Mesenteric fat pad (tissue), 1 donor: ENCODE measurements at regions not wholly inside any gene's neighbourhood (a gene's known extent, or its start where the extent isn't known, plus 50 kb on each side); places are given as distances from the start of the nearest gene placed in this dataset.
"Not testable (repeated sequence)": the region's sequence is repeated elsewhere in the genome, so short reads cannot be mapped to it uniquely, and the experiment has no call there.

Source experiments
- DNase-seq: peaks from one replicate; pipeline ENCODE4 v3.0.0-alpha.2; 2020; ENCODE audit warnings: low spot score
- donor health status: DM: yes; HTN: yes; CAD: no.

DNA sequence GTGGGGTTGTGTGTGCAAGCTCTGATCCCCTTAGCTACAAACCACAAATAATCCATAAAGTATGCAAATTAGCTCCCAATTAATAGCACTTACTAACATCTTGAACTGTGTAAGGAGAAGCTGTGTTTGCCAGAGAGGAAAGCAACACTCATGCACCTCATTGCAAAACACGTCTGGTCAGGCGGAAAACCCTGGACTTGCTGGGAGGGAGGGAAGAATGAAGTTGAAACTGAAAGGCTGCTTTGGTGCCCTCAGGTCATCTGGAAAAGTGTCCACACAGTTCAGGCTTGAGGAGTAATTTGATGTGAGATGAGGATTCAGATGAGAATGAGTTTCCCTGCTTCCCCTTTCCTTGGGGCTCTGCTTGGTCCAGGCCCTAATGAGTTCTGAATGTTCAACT, 185.5 kb upstream of the ANKRD28 start:
- DNase-seq, result no peak

DNA sequence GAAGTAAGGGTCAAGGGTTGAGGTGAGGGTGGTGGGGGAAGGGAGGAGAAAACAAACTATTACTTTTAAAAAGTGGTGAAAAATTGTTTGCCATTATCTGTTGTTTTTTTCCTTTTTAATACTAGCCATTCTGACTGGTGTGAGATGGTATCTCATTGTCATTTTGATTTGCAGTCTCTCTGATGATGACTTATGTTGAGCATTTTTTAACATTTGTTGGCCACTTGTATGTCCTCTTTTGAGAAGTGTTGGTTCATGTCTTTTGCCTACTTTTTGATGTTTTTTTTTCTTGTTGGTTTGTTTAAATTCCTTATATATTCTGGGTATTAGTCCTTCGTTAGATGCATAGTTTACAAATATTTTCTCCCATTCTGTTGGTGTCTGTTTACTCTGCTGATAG, 185.9 kb upstream of the ANKRD28 start:
- DNase-seq, result no peak

DNA sequence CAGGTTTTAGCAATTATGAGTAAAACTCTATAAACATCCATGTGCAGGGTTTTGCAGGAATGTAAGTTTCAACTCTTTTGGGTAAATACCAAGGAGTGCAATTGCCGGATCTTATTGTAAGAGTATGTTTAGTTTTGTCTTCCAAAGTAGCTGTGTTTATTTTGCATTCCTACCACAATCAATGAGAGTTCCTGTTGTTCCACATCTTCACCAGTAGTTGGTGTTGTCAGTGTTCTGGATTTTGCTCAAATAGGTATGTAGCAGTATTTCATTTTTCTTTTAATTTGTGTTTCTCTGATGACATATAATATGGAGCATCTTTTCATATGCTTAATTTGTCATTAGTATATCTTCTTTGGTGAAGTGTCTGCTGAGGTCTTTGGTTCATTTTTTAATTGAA, 185.1 kb upstream of the GALNT15 start:
- no peak for DNase-seq

DNA sequence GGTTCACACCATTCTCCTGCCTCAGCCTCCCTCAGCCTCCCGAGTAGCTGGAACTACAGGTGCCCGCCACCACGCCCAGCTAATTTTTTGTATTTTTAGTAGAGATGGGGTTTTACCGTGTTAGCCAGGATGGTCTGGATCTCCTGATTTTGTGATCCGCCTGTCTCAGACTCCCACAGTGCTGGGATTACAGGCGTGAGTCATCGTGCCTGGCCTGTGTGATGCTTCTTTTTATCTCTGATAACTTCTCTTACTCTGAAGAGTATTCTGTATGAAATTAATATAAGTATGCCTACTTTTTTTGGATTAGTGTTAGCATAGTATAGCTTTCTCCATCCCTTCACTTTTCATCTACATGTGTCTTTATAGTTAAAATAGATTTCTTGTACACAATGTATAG, 180.8 kb upstream of the GALNT15 start:
- DNase-seq, result not testable (repeated sequence)

DNA sequence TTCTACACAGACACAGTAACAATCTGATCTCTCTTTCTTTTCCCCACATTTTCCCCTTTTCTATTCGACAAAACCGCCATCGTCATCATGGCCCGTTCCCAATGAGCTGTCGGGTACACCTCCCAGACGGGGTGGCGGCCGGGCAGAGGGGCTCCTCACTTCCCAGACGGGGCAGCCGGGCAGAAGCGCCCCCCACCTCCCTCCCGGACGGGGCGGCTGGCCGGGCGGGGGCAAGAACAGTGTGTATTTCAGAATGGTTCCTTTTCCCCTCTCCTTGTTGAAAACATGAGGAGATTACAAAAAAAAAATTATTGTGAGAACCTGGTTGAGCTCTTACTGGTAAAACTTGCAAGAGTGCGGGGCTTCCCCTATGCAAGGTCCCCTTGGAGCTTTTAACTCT, 178.0 kb upstream of the GALNT15 start:
- DNase-seq, result not testable (repeated sequence)

DNA sequence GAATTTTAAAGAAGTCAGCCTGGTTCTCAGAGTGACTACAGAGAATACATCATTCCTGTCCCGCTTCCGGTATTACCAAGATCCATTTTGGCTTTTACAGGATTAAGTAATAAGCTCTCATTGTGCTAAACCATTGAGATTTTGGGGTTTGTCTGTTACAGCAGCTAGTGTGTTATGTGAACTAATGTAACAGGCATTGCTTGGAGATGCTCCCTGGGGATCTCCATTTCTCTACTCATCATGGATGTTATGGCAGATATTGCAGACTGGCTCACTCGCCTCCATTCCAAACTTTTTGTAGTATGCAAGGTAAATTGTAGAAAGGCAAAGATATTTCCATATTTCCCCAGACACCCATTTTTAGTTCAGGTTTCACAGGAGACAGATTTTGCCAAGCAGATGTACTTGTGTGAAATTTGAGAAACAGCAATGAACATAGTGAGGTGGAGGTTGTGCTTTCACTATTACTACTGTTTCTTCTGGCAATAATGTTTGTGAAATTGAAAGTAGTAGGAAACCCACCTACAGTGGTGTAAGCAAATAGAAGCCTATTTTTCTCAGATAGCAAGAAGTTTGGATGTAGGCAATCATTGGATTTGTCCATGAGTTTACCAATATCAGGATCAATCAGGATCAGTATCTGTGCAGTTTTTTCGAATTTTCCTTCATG, 177.1 kb upstream of the GALNT15 start:
- no peak for DNase-seq

DNA sequence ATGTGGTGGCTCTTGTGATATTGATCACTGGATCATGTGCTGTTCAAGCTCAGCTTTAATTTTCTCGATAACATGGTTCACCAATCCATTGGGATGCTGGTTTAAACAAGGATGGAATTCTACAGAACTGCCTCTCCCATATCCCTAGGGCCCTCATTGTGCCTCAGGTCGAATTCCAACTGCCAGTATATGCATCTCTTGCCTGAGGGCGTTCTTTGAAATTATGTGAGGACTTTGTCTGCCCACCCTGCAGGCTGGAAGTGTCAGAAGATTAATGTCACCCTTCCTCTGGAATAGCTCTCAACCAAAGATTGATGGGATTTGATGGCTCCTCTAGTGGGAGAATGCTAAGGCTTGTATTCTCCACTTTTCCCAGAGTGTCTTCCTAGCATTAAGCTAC, 175.6 kb upstream of the GALNT15 start:
- DNase-seq, result no peak

DNA sequence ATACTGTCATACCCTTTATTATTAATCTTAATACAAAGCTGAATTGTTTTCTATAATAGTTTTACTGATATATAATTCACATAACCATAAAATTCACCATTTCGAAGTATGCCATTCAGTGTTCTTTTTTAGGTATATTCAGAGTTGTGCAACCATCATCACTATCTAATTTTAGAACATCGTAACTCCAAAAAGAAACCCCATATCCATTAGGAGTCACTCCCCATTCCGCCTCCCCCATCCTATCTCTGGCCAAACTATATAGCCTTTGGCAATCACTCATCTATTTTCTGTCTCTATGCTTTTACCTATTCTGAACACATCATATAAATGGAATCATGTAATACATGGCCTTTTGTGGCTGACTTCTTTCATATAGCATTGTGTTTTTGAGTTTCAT, 169.7 kb upstream of the GALNT15 start:
- DNase-seq, result no peak

DNA sequence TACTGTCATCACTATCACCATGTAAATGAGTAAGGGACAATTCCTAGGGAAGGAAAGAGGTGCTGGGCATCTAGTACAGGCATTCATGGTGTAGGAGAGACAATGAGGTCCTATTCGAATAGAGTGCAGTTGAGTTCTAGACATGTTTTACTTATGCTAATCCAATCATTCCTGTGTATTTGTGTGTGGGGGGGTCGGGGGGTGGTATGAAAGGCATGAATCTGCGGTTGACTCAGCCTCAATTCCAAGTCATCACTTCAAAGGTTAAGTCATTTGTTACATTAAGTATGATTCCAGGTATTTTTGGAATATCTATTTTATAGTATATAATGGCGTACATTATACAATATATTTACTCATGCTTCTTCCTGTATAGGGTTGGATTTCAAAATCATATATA, 163.1 kb upstream of the GALNT15 start:
- DNase-seq, result no peak

DNA sequence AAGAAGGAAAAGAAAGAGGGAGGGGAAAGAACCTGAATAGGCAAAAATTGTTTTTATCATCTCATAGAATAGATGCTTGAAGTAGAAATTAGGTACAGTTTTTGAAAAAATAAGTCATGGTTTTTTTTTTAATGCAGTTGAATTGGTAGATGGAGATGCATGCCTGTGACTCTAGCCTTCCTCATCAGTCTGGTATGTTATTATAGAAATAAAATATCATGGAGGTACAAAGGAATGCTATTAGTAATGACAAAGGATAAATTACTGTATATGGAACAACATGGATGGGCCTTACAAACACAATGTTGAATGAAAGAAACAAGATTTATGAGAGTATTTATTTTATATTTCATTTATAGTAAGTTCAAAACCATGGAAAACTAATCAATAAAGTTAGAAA, 162.4 kb upstream of the GALNT15 start:
- DNase-seq, result no peak

DNA sequence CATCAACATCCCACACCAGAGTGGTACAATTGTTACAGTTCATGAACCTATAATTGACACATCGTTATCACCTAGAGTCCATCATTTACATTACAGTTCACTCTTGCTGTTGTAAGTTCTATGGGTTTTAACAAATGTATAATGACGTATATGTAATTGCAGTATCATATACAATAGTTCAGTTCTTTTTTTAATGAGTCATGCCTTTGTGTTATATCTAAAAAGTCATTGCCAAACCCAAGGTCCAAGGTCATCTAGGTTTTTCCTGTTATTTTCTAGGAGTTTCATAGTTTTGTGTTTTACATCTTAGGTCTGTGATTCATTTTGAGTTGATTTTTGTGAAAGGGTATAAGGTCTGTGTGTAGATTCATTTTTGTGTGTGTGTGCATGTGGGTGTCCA, 160.9 kb upstream of the GALNT15 start:
- DNase-seq, result no peak

DNA sequence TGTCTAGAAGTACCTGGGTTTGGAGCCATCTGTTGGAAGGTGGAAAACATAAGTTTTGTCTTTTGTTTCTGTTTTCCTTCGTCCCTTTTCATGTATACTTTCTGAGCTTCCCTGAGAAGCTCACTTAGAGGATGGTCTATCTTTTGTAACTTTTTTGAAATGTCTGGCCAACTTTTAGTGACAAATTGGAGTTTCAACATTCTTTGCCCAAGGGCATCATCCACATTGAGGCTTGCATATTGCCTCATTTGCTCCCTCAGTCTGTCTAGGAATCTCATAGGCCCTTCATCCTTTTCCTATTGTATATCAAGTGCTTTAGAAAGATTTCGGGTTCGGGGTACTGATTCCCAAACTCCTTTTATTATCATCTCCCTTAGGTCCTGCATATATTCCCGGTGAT, 152.7 kb upstream of the GALNT15 start:
- not testable (repeated sequence) for DNase-seq

DNA sequence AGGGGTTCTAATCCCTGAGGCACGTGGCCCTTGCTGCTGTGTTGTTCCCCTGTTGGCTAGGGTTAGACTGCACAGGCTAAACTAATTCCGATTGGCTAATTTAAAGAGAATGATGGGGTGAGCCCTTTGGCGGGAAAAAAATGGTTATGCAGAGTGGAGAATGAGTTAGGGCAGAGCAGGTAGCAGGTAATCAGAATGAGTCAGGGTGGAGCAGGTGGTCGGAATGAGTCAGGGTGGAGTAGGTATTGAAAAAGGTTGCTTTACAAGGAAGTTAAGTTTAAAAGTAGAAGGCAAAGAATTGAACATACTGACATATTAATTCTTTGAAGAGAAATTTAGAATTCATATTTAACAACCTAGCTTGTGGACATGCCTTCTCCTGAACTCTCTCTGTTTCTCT, 150.6 kb upstream of the GALNT15 start:
- DNase-seq, result not testable (repeated sequence)

DNA sequence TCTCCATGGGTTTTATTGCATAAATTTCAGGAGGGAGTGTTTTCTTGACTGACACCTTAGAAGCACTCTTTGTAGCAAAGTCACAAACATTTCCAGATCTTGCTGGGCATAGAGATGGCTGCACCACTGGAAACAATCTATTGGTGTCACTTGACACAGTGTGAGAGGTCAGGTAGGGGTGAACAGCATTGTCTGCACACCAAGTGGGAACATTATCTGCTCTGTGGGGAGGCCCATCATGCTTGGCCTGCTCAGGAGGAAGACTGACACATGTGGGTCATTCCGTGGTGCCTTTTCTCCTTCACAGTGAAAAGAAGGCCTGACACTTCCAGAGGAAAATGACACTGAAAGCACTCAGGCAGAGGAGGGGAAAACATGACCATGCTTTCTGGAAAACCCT, 149.9 kb upstream of the GALNT15 start:
- DNase-seq, result no peak

DNA sequence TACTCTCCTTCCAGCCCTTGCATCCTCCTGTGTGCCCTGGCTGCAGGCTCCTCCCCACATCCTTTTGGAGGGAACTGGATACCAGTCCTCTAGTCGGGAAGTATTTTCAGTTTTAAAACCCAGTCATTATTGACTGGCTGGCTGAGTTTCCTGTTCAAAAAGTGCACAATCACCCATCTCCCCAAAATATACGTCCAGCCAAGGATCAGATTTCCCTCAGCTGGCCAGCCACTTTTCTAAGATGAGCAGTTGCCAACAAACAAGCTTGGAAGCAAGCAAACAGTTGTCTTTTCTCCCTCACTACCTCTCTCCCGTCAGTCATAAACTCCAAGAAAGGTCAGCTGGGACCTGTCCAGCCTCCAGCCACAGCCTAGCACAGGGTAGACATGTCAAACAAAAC, 147.7 kb upstream of the GALNT15 start:
- DNase-seq, result no peak

DNA sequence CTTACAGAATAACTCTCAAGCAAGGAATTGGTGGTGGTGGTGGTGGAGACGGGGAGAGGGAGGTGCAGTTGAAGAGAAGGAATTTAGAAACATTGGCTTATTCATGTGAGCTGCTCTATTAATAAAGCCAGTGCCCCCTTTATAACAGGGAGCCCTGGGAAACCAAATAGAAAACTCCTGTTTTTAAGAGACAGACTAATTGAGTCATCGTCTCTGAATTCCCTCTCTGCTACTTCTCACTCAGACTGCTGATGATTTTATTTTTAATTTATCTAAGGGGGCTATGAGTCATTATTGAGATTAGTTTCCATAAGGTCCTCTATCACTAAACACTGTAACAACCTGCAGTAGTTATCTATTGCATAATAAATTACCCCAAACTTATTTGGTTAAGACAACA, 145.9 kb upstream of the GALNT15 start:
- DNase-seq, result no peak

DNA sequence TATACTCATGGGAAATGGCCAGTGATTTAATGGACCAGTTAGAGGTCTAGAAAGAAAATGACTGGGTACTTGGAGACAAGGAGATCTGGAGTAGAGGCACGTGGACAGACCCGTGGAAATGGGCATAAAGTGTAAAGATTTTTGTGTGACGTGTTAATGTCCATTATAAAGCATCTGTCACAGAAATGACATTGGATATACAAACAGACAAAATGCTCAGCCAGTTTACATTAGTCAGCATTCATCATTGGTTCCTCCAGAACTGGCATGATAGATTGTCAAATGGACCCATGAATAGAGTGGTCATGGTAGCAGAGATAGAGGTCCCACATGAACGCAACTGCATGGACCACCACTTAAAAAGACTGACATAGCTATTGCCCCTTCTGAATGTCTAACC, 144.1 kb upstream of the GALNT15 start:
- no peak for DNase-seq

DNA sequence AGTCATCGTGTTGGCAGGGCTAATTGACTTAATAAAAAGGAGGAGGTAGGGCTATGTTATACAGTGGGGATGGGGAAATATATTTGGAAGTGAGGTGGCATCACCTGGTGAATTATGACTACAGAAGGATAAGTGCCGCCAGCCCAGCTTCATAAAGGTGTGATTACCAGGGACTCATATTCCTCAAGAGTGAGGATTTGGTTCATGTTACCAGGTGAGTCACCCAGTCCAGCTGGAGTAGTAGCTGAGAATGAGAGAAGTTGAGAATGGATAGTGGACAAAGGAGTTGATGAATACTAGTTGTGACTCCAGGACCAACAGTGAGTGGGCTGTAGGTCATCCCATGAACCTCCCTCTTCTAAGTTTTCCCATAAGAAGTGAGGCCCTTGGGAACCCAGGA, 143.0 kb upstream of the GALNT15 start:
- DNase-seq, result no peak

DNA sequence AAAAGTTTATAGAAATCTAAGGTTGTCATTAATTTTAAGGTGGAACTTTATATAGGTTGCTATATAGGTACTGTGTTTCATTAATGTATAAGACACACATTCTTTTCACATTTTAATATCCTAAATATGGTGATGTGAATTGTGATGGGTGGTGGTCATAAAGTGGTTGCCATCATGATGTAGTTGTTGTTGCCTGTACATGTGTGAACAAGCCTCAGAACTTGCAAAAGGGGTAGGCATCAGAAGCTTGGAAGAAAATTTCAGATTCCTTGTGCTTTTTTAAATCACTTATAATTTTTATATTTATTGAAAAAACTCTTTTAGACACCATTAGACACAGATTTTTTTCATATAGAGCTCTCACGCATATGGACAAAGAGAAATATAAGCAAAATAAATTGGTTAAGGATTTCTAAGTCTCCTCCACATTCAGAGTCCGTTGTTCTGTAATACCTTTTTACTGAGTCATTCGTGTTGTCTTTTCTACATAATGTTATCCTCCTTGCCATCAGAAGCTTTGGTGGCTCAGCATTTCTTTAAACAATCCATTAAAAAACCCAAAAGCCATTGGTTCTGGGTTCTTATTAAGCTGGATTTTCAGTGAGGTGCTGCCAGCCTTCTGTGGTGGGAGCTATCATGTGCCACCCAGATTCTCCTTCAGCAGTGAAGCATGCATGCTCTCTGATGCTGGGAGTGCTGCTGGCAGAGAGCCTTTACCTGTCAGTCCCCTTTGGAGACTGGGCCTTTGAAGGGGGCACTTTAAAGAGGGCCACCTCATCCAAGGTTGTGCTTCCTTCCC, 140.4 kb upstream of the GALNT15 start:
- no peak for DNase-seq

DNA sequence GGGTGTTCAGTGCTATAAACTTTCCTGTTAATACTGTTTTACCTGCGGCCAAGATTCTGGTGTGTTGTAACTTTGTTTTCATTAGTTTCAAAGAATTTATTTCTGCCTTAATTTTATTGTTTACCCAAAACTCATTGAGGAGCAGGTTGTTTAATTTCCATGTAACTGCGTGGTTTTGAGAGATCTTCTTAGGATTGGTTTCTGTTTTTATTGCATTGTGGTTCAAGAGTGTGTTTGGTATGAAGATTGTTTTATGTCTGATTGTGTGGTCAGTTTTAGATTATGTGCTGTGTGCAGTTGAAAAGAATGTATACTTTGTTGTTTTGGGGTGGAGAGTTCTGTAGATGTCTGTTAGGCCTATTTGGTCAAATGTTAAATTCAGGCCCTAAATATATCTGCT, 133.5 kb upstream of the GALNT15 start:
- DNase-seq, result no peak

DNA sequence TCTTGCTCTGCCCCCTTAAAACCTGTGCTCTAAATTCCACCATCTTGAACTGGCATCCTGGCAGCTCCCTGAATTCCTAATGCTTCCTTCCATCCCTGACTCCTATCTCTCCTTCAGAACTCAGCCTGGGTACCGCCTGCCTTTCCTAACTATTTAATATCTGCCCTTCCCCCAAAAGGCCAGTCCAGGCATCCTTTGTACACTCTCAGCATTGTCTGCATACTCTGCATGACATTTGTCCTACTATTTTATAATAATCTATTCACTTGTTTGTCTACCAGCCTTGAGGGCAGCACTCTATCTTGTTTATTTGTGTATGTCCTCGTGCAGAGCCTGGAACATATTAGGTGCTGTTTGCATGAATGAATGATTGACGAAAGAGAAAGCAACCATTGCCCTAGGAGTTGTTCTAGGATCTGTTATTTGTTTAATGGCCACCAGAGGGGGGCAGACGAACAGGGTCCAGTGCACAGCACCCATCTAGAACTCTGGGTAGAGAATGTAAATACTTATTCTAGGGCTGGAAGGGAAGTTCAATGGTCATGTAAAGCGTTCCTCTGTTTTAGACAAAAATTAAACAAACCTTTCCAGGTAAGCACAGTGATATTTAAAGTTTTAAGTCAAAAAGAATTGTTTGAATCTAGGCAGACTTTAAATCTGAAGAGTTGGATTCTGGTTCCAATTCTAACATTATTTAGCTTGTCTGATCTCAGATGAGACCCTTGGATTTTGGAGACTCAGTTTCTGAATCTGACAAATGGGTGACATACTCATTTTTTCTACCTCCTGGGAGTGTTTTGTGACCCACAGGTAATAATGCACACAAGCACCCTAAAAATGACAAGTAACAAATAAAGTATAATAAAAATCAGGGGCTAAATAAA, 125.8 kb upstream of the GALNT15 start:
- no peak for DNase-seq
